ENCODE measurements at regions not wholly inside any gene's neighbourhood (a gene's known extent, or its start where the extent isn't known, plus 50 kb on each side); places are given as distances from the start of the nearest gene placed in this dataset.
"Not testable (repeated sequence)": the region's sequence is repeated elsewhere in the genome, so short reads cannot be mapped to it uniquely, and the experiment has no call there.

DNA sequence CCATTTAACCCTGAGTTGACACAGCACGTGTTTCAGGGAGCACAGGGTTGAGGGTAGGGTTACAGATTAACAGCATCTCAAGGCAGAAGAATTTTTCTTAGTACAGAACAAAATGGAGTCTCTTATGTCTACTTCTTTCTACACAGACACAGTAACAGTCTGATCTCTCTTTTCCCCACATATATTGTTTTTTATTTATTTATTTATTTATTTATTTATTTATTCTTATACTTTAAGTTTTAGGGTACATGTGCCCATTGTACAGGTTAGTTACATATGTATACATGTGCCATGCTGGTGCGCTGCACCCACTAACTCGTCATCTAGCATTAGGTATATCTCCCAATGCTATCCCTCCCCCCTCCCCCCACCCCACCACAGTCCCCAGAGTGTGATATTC is 1725.6 kb downstream of the BRINP3 start:
- not testable (repeated sequence) for TF ChIP-seq NR3C1 (IDR thresholded peaks at IDR 0.05); CTCF (IDR thresholded peaks at IDR 0.05); TP53 (CRISPR knock-in tag; IDR thresholded peaks at IDR 0.05); CHD4 (IDR thresholded peaks at IDR 0.05; ENCODE audit: borderline replicate concordance)

All from A549 (cell line).